DMS79 (cell line): ENCODE measurements at regions not wholly inside any gene's neighbourhood (a gene's known extent, or its start where the extent isn't known, plus 50 kb on each side); places are given as distances from the start of the nearest gene placed in this dataset.

Source experiments
- DNase-seq: peaks from one replicate; lab custom pipeline; 2025; lab: John Stamatoyannopoulos, UW

DNA sequence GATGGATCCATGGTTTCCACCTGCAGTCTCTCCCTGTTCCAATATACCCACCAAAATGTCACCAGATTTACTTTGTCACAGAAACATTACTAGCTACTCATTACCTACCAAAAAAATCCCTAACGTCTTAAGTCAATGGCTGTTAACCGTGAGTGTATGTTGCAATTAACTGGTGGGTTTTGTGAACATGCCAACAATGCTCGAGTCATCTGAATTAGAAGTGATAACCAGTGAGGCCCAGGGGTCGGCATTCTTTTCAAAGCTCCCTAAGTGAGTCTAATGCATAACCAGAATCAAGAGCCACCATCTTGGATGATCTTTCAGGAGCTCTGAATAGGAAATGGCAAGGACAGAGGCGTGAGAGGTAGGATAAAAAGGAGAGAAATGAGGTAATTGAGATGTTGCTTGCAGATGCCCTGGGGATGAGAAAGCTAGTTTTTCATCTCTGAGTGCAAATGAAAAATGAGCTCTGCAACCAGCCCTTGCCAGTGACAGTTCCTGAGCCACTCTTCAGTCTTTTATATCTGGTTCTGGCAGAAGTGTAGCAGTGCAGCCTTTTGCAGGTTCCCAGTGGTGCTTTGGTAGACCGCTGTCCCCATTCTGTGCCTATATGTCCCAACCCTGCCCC is 130.0 kb upstream of the RND3 start:
- no peak for DNase-seq

DNA sequence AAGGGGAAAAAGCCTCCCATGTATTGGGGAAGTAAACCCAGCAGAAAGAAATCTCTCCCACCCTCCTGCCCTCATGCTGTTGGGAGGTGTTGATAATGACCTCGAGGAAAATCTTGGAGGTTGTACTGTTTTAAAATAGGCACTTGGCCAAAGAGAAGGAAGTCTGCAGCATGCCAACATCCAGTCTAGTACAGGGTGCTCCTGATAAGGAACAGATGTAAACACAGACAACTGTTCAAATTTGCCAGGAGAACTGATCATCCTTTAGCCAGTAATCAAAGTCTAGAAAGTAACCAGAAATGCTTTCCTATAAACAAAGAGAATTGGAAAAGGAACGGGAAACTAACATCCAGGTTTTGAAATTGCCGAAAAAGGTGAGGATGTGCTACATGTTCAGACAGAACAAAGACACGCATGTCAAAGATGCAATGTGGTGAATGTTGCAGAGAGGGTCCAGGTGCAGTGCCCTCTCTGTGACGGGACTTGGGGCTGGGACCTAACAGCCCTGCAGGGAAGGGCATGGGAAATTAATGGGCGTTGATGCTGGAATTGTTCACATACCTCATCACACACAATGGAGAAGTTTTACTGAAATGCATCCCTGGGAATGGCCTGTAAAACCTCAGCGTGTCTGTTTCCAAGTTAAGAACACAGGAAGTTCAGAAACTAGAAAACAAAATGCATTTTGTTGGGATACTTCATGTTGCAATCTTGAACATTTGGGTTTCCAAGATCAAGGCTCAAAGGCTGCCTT is 125.7 kb upstream of the RND3 start:
- no peak for DNase-seq

GRCh38 chr2:150610670-150611279 is 123.3 kb upstream of the RND3 start:
- DNase-seq, result no peak

- DNase-seq, result no peak
Measured at GRCh38 chr2:150609831-150610582, 122.5 kb upstream of the RND3 start.

- no peak for DNase-seq
Measured at GRCh38 chr2:150608341-150608740, 120.9 kb upstream of the RND3 start.

GRCh38 chr2:150607390-150607811 is 119.9 kb upstream of the RND3 start:
- no peak for DNase-seq

- peak; percentile 60 for DNase-seq
Measured at GRCh38 chr2:150606380-150607060, 119.1 kb upstream of the RND3 start.

- DNase-seq, result no peak
Measured at GRCh38 chr2:150605664-150606063, 118.2 kb upstream of the RND3 start.

GRCh38 chr2:150601280-150602038 is 114.0 kb upstream of the RND3 start:
- DNase-seq, result no peak

GRCh38 chr2:150599889-150600288 is 112.4 kb upstream of the RND3 start:
- no peak for DNase-seq

GRCh38 chr2:150598383-150598782 is 110.9 kb upstream of the RND3 start:
- no peak for DNase-seq

DNA sequence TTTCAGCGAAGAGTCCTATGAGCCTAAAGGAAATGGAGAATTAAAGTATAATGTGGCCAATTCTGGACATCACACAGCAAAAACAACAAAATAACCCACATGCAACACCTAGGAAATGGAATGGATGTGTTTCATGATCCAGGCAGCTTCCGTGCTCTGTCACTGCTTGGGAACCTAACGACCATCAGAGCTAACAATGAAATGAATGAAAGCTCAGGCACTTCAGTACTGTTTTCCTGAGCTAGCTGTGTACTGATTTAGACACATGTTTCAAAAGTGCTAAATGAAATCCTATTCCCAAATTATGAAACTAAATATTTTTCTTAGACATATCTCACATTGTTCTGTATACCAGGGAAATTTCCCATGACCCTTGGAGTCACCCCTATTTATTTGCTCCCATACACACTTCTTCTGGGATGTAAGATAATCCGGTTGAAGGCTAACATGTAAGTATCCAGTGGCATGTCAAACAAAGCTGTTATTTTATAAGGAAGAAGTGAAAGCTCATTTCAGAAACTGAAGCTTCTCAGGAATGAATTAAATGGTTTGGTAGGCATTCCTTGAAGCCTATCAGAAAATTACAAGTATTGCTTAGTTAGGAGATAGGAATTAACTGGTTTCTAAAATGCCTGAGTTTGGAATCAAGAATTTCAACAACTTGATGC is 108.5 kb upstream of the RND3 start:
- no peak for DNase-seq

- DNase-seq, result no peak
Measured at GRCh38 chr2:150594299-150594698, 106.8 kb upstream of the RND3 start.

GRCh38 chr2:150591496-150592285 is 104.2 kb upstream of the RND3 start:
- DNase-seq, result no peak

DNA sequence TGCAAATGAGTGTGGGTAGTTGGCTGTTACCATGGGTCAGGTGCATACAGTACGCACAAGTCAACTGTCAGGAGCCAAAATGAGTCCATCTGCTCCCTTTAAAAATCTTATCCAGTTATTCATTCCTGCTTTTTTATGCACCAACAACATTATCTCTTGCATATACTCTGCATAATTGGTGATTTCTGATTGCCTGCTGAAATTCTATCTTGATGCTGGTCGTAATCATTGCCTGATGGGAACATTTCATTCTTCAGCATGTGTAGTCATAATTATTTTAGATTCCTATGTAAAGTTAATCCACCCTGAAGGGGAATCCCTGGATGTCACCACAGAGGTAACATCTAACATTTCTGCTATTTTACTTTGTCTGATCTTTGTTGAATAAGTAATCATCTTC is 102.2 kb upstream of the RND3 start:
- no peak for DNase-seq

GRCh38 chr2:150588506-150588870 is 101.0 kb upstream of the RND3 start:
- DNase-seq, result no peak

- DNase-seq, result no peak
Measured at GRCh38 chr2:150587547-150588505, 100.4 kb upstream of the RND3 start.

- no peak for DNase-seq
Measured at GRCh38 chr2:150586858-150587257, 99.4 kb upstream of the RND3 start.
